ENCODE measurements at regions not wholly inside any gene's neighbourhood (a gene's known extent, or its start where the extent isn't known, plus 50 kb on each side); places are given as distances from the start of the nearest gene placed in this dataset.

DNA sequence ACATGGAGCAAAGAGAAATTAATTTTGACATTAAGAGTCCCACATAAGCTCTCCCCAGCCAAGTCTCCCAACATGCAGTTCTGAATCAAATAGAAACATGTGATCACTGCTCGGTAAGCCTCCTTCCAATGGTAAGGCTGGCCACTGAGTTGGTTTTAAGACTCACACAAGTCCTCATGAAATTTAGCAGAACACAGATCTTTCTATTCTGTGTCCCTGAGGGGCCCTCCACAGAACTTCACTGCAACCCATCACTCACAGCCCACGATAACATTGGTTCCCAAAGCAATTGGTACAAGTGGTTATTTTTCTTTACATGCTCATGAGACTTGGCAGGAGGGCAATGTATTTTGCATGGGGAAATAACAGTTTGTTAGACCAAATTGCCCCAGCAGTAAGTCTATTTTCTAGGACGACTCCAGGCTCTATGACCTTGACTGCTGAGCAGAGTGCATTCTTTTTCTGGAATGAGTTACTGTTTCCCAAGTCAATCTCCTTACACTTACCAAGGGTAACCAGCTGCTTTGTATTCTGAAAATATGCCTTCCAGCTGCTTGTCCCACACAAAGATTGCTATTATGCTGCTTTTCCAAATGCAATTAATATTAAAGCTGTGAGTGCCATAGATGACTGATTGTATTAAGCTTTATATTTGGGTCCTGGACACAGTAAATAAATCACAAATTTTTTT lies 142.3 kb upstream of the TANK start:
- TF ChIP-seq, protein P1, sequence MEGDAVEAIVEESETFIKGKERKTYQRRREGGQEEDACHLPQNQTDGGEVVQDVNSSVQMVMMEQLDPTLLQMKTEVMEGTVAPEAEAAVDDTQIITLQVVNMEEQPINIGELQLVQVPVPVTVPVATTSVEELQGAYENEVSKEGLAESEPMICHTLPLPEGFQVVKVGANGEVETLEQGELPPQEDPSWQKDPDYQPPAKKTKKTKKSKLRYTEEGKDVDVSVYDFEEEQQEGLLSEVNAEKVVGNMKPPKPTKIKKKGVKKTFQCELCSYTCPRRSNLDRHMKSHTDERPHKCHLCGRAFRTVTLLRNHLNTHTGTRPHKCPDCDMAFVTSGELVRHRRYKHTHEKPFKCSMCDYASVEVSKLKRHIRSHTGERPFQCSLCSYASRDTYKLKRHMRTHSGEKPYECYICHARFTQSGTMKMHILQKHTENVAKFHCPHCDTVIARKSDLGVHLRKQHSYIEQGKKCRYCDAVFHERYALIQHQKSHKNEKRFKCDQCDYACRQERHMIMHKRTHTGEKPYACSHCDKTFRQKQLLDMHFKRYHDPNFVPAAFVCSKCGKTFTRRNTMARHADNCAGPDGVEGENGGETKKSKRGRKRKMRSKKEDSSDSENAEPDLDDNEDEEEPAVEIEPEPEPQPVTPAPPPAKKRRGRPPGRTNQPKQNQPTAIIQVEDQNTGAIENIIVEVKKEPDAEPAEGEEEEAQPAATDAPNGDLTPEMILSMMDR (IDR thresholded peaks at IDR 0.05), result no peak
- TF ChIP-seq TCF7L2 (IDR thresholded peaks at IDR 0.05; ENCODE audit: low read depth, low read length), result no peak
- TF ChIP-seq POLR2AphosphoS5 (IDR thresholded peaks at IDR 0.05; ENCODE audit: low read depth, low read length), result no peak
- TF ChIP-seq, protein P2, sequence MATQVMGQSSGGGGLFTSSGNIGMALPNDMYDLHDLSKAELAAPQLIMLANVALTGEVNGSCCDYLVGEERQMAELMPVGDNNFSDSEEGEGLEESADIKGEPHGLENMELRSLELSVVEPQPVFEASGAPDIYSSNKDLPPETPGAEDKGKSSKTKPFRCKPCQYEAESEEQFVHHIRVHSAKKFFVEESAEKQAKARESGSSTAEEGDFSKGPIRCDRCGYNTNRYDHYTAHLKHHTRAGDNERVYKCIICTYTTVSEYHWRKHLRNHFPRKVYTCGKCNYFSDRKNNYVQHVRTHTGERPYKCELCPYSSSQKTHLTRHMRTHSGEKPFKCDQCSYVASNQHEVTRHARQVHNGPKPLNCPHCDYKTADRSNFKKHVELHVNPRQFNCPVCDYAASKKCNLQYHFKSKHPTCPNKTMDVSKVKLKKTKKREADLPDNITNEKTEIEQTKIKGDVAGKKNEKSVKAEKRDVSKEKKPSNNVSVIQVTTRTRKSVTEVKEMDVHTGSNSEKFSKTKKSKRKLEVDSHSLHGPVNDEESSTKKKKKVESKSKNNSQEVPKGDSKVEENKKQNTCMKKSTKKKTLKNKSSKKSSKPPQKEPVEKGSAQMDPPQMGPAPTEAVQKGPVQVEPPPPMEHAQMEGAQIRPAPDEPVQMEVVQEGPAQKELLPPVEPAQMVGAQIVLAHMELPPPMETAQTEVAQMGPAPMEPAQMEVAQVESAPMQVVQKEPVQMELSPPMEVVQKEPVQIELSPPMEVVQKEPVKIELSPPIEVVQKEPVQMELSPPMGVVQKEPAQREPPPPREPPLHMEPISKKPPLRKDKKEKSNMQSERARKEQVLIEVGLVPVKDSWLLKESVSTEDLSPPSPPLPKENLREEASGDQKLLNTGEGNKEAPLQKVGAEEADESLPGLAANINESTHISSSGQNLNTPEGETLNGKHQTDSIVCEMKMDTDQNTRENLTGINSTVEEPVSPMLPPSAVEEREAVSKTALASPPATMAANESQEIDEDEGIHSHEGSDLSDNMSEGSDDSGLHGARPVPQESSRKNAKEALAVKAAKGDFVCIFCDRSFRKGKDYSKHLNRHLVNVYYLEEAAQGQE (IDR thresholded peaks at IDR 0.05; ENCODE audit: insufficient read depth in 1 of 2, low read depth in 2 of 2, low read length in 1 of 2), result no peak

Data from Panc1 (cell line).